ENCODE measurements at regions not wholly inside any gene's neighbourhood (a gene's known extent, or its start where the extent isn't known, plus 50 kb on each side); places are given as distances from the start of the nearest gene placed in this dataset.

GRCh38 chr13:78177306-78177705 lies 258.7 kb upstream of the EDNRB start:
- no peak overlapping the region for H3K9ac ChIP-seq (ENCODE audit: low read length)
- no peak overlapping the region for H3K4me3 ChIP-seq (ENCODE audit: low read length)
- no peaks in the 10 kb centered on the region for H3F3A ChIP-seq (ENCODE audit: insufficient read depth, low read length)
- H3K4me2 ChIP-seq (ENCODE audit: low read depth, low read length), result no peak overlapping the region
- H3K9me2 ChIP-seq (replicated peaks; ENCODE audit: insufficient read depth, low read length), result no peaks in the 10 kb centered on the region
- H3K9me3 ChIP-seq (replicated peaks; ENCODE audit: insufficient read depth, low read length), result no peaks in the 10 kb centered on the region
- H2AFZ ChIP-seq (ENCODE audit: low read length), result no peak overlapping the region
- H3K36me3 ChIP-seq (replicated peaks; ENCODE audit: insufficient read depth, low read length), result no peaks in the 10 kb centered on the region
- H3K27ac ChIP-seq (ENCODE audit: low read length), result no peak overlapping the region
- no peaks in the 10 kb centered on the region for H3K79me2 ChIP-seq (ENCODE audit: low read length)
- TF ChIP-seq EZH2 (optimal IDR thresholded peaks at IDR 0.05; ENCODE audit: low read depth, low read length) (no peak), EZH2phosphoT487 (IDR thresholded peaks at IDR 0.05; ENCODE audit: low read length) (no peak), CTCF (IDR thresholded peaks at IDR 0.05; ENCODE audit: low read length) (no peak)
- no peak for DNase-seq
- H3K4me1 ChIP-seq (ENCODE audit: low read length), result no peaks in the 10 kb centered on the region
- no peaks in the 10 kb centered on the region for H4K20me1 ChIP-seq (ENCODE audit: insufficient read depth, low read length)
- no peaks in the 10 kb centered on the region for H3K27me3 ChIP-seq (replicated peaks; ENCODE audit: insufficient read depth, low read length)

- no peaks in the 10 kb centered on the region for H3F3A ChIP-seq (ENCODE audit: insufficient read depth, low read length)
- H3K4me3 ChIP-seq (ENCODE audit: low read length), result no peak overlapping the region
- no peak overlapping the region for H3K27ac ChIP-seq (ENCODE audit: low read length)
- no peaks in the 10 kb centered on the region for H3K9me2 ChIP-seq (replicated peaks; ENCODE audit: insufficient read depth, low read length)
- H4K20me1 ChIP-seq (ENCODE audit: insufficient read depth, low read length), result no peaks in the 10 kb centered on the region
- no peak overlapping the region for H2AFZ ChIP-seq (ENCODE audit: low read length)
- H3K9me3 ChIP-seq (replicated peaks; ENCODE audit: insufficient read depth, low read length), result no peaks in the 10 kb centered on the region
- H3K27me3 ChIP-seq (replicated peaks; ENCODE audit: insufficient read depth, low read length), result no peaks in the 10 kb centered on the region
- no peak overlapping the region for H3K9ac ChIP-seq (ENCODE audit: low read length)
- TF ChIP-seq CTCF (IDR thresholded peaks at IDR 0.05; ENCODE audit: low read length) (no peak), EZH2 (optimal IDR thresholded peaks at IDR 0.05; ENCODE audit: low read depth, low read length) (no peak), EZH2phosphoT487 (IDR thresholded peaks at IDR 0.05; ENCODE audit: low read length) (no peak)
- DNase-seq, result peak; percentile 10
- no peaks in the 10 kb centered on the region for H3K36me3 ChIP-seq (replicated peaks; ENCODE audit: insufficient read depth, low read length)
- H3K79me2 ChIP-seq (ENCODE audit: low read length), result no peaks in the 10 kb centered on the region
- no peak overlapping the region for H3K4me2 ChIP-seq (ENCODE audit: low read depth, low read length)
- no peaks in the 10 kb centered on the region for H3K4me1 ChIP-seq (ENCODE audit: low read length)
Measured at GRCh38 chr13:78176880-78177279, 258.2 kb upstream of the EDNRB start.

GRCh38 chr13:78169386-78169785 lies 250.8 kb upstream of the EDNRB start:
- TF ChIP-seq EZH2 (optimal IDR thresholded peaks at IDR 0.05; ENCODE audit: low read depth, low read length) (no peak), CTCF (IDR thresholded peaks at IDR 0.05; ENCODE audit: low read length) (no peak), EZH2phosphoT487 (IDR thresholded peaks at IDR 0.05; ENCODE audit: low read length) (no peak)
- Histone ChIP-seq H3K9me2 (replicated peaks; ENCODE audit: insufficient read depth, low read length) (no peaks in the 10 kb centered on the region), H3K9ac (ENCODE audit: low read length) (no peak overlapping the region), H3K9me3 (replicated peaks; ENCODE audit: insufficient read depth, low read length) (no peaks in the 10 kb centered on the region), H3K36me3 (replicated peaks; ENCODE audit: insufficient read depth, low read length) (no peaks in the 10 kb centered on the region), H3K4me1 (ENCODE audit: low read length) (no peaks in the 10 kb centered on the region), H3F3A (ENCODE audit: insufficient read depth, low read length) (no peaks in the 10 kb centered on the region), H3K27ac (ENCODE audit: low read length) (no peak overlapping the region), H3K79me2 (ENCODE audit: low read length) (no peaks in the 10 kb centered on the region), H4K20me1 (ENCODE audit: insufficient read depth, low read length) (no peaks in the 10 kb centered on the region), H3K4me3 (ENCODE audit: low read length) (no peak overlapping the region), H2AFZ (ENCODE audit: low read length) (no peak overlapping the region), H3K4me2 (ENCODE audit: low read depth, low read length) (no peak overlapping the region), H3K27me3 (replicated peaks; ENCODE audit: insufficient read depth, low read length) (no peaks in the 10 kb centered on the region)
- DNase-seq, result no peak

Measured in MM.1S (cell line).